HT-29 (cell line): ENCODE measurements at regions not wholly inside any gene's neighbourhood (a gene's known extent, or its start where the extent isn't known, plus 50 kb on each side); places are given as distances from the start of the nearest gene placed in this dataset. TPM values are rescaled to one million over a fixed set of nuclear protein-coding genes. Genes with fewer than 3 reads are reported as not detected.
"Not testable (repeated sequence)": the region's sequence is repeated elsewhere in the genome, so short reads cannot be mapped to it uniquely, and the experiment has no call there.

ENCODE experiments used
- DNase-seq: peaks from one replicate; pipeline ENCODE4 v3.0.0-alpha.2; 2015; ENCODE audit warnings: low spot score
- small RNA-seq: library from RNA; depleted of rRNA; stranded (forward); fragments of <200 nt; gene quantifications from one replicate; pipeline ENCODE3, GENCODE V24; 2014

- DNase-seq = not testable (repeated sequence)
Measured at GRCh38 chr7:76723928-76724327, 96.8 kb upstream of the POMZP3 start.

GRCh38 chr7:76716551-76716950 lies 89.5 kb upstream of the POMZP3 start:
- DNase-seq = not testable (repeated sequence)

- DNase-seq = not testable (repeated sequence)
Measured at GRCh38 chr7:76712926-76713325, 85.8 kb upstream of the POMZP3 start.

GRCh38 chr7:76711648-76712047 lies 84.6 kb upstream of the POMZP3 start:
- not testable (repeated sequence) for DNase-seq

- DNase-seq = peak; percentile 12
Measured at GRCh38 chr7:76709703-76710102, 82.6 kb upstream of the POMZP3 start.

GRCh38 chr7:76708446-76708845 lies 81.4 kb upstream of the POMZP3 start:
- DNase-seq = not testable (repeated sequence)

- DNase-seq = not testable (repeated sequence)
Measured at GRCh38 chr7:76703815-76704214, 76.7 kb upstream of the POMZP3 start.

DNA sequence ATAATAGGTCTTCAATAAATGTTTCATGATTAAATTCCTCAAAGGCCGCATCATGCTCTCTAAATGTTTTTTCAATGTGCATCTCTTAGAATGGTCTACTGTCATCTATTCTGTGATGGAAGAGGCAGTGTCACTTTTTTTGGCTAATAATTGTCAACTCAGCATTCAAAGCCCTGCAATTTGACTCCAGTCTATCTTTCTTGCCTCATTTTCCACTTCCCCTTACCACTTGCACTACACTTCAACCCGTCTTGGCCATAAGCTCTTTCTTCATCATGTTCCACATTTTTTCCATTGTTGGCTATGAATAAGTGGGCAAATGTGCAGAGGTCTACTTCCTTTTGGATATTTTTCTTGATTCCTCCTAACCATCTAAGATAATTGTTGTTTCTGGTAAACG lies 59.2 kb upstream of the POMZP3 start:
- DNase-seq = not testable (repeated sequence)

DNA sequence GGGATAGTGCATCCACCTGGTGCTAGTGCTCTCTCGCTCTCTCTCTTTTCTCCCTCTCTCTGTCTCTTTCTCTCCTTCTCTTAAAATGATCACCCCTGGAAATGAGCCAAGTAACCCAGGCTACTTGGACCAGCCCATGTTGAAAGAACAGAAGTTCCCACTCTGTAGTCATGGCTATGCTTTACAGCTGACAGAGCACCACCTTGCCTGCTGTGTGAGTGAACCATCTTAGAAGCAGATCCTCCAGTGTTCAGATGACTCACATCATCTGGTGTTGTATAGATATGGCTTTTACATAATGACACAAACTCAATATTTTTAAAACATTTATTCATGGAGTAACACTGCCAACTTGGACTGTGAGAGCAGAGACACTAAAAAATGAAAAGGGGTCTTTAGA lies 57.7 kb upstream of the POMZP3 start:
- DNase-seq = not testable (repeated sequence)

DNA sequence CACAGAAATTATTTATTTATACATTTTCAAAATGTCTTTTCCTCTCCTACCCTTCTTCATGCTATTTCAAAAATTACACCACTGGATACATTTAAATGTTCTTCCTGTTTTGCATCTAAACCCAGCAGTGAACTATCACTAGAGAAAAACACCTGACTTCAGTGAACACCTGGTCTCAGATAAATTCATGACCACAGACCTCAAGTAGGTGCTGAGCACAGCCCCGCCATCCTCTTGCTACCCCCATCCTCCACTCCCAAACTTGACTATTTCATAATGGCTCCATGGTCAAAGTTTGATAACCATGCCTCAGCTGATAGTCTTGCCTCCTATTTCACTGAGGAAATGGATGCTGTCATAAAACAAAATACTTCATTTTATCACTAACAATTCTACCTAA lies 56.6 kb upstream of the POMZP3 start:
- DNase-seq = not testable (repeated sequence)

- DNase-seq = not testable (repeated sequence)
Measured at GRCh38 chr7:76681810-76682209, 54.7 kb upstream of the POMZP3 start.

- DNase-seq = not testable (repeated sequence)
Measured at GRCh38 chr7:76679174-76679573, 52.1 kb upstream of the POMZP3 start.

DNA sequence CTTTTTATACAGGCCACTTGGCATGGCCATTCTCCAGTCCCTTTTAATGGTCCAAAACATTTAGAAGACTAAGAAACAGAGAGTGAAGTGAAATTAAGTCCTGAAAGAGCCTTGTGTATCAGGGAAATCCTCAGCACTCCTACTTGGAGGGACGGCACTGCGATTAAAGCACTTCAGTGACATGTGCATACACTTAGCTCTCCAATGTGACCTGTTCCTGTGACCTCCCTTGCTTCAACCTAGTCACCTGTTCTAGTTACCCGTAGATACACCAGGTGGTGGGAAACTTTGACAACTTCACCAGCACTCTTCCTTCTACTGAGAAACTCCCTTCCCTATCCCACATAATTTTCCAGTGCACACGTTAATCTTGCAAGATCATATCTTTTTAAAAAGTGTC lies 51.4 kb upstream of the POMZP3 start:
- DNase-seq = not testable (repeated sequence)

DNA sequence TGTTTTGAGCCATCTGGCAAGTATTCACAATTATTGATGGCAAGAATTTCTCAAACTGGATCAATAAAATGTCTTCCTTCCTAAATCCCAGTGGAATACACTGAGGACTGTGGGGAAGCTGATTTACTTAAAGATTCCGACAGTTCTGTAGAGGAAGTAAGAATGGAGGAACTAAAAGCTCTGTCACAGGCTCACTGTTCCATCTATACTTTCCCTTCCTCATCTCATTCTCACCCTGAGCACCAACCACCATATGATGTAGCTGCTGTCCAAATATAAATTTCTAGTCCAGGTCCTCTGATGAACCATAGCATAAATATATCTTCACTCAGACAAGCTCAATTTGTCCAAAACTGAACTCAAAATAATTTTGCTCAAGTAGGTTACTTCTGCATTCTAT lies 49.8 kb upstream of the POMZP3 start:
- DNase-seq = not testable (repeated sequence)

Small RNA genes in the stretch of these regions (small RNA-seq; reads per million reads assigned to genes)
- gene AC114737.2 = not detected
